Natural killer cell (primary cell): ENCODE measurements at regions not wholly inside any gene's neighbourhood (a gene's known extent, or its start where the extent isn't known, plus 50 kb on each side); places are given as distances from the start of the nearest gene placed in this dataset.

ENCODE experiments used
- ATAC-seq, 3 donors: fragments of 150-1000 bp in 2 of 3; fragments of 200-7000 bp in 1 of 3; cut with Tn5 transposase; 1 replicate in 1 of 3; 2 replicates in 2 of 3; pipeline ENCODE4 v1.10.0; 2021; ENCODE audit warnings: mild to moderate bottlenecking in 2 of 3, moderate library complexity in 2 of 3
- DNase-seq, 2 donors: peaks; one replicate each; pipeline versions ENCODE4 v3.0.0 to v3.0.0-alpha.2; 2013 to 2021; ENCODE audit warnings: mixed read lengths in 1 of 2
- H3K27ac ChIP-seq: one replicate; pipeline ENCODE4 v1.5.1; 2013; ENCODE audit warnings: mild to moderate bottlenecking, low read length
- H3K27me3 ChIP-seq: one replicate; pipeline ENCODE4 v1.6.1; 2013; ENCODE audit warnings: low read length; ENCODE audit not compliant: control insufficient read depth, insufficient read depth
- H3K36me3 ChIP-seq: one replicate; pipeline ENCODE4 v1.6.1; 2013; ENCODE audit warnings: low read length; ENCODE audit not compliant: control insufficient read depth, insufficient read depth
- H3K4me1 ChIP-seq: one replicate; pipeline ENCODE4 v1.6.1; 2013; ENCODE audit warnings: low read length; ENCODE audit not compliant: control insufficient read depth, insufficient read depth
- H3K4me3 ChIP-seq: one replicate; pipeline ENCODE4 v1.5.1; 2013; ENCODE audit warnings: low read length
- H3K9me3 ChIP-seq: one replicate; pipeline ENCODE4 v1.6.1; 2013; ENCODE audit warnings: low read length; ENCODE audit not compliant: control insufficient read depth, insufficient read depth
- H3K27ac Mint-ChIP-seq, 2 donors: one replicate each; pipeline ENCODE4 v1.8.0; 2022; ENCODE audit warnings: mild to moderate bottlenecking in 2 of 2, mixed read lengths in 2 of 2, moderate library complexity in 1 of 2
- H3K27me3 Mint-ChIP-seq, 2 donors: one replicate each; pipeline ENCODE4 v1.8.0; 2022; ENCODE audit warnings: low read depth in 2 of 2, mixed read lengths in 2 of 2
- H3K36me3 Mint-ChIP-seq: one replicate; pipeline ENCODE4 v1.8.0; 2022; ENCODE audit warnings: mixed read lengths
- H3K4me1 Mint-ChIP-seq, 2 donors: one replicate each; pipeline ENCODE4 v1.8.0; 2022; ENCODE audit warnings: mixed read lengths in 2 of 2
- H3K4me3 Mint-ChIP-seq: one replicate; pipeline ENCODE4 v1.8.0; 2022; ENCODE audit warnings: mild to moderate bottlenecking, moderate library complexity, mixed read lengths
- H3K9me3 Mint-ChIP-seq, 2 donors: one replicate each; pipeline ENCODE4 v1.8.0; 2022; ENCODE audit warnings: mixed read lengths in 2 of 2
- WGBS: methylation state at CpG from one replicate; pipeline ENCODE4 v1.1.7; 2013; ENCODE audit warnings: missing lambda C conversion rate; ENCODE audit not compliant: insufficient coverage; 5-methylcytosine and 5-hydroxymethylcytosine counted together
- intact Hi-C: fragments of 100-400 bp; cut with micrococcal nuclease; formaldehyde crosslinking; loops from one replicate; pipeline ENCODE4 v1.14.2; 2022
- TF ChIP-seq, protein P1 (sequence below): fragments of 200-600 bp; IDR thresholded peaks from one replicate; pipeline ENCODE4 v1.8.0; 2022; ENCODE audit warnings: antibody characterized with exemption

DNA sequence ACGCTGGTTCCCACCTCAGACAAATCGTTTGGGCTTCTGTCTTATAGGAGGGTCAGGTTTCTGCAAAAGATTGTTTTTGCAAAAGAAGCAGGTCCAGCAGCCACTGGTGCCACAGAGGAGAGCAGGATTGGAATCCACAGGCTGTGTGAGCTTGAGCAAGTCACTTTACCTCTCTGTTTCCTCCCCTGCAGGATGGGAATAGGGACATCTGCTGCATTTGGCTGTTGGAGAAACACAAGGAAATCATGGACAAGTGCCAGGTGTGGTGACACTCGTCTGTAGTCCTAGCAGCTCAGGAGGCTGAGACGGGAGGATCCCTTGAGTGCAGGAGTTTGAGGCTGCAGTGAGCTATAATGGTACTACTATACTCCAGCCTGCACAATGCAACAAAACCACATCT is 422.6 kb downstream of the MN1 start:
- H3K9me3 ChIP-seq: no peaks in the 10 kb centered on the region
- TF ChIP-seq, protein P1, sequence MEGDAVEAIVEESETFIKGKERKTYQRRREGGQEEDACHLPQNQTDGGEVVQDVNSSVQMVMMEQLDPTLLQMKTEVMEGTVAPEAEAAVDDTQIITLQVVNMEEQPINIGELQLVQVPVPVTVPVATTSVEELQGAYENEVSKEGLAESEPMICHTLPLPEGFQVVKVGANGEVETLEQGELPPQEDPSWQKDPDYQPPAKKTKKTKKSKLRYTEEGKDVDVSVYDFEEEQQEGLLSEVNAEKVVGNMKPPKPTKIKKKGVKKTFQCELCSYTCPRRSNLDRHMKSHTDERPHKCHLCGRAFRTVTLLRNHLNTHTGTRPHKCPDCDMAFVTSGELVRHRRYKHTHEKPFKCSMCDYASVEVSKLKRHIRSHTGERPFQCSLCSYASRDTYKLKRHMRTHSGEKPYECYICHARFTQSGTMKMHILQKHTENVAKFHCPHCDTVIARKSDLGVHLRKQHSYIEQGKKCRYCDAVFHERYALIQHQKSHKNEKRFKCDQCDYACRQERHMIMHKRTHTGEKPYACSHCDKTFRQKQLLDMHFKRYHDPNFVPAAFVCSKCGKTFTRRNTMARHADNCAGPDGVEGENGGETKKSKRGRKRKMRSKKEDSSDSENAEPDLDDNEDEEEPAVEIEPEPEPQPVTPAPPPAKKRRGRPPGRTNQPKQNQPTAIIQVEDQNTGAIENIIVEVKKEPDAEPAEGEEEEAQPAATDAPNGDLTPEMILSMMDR: no peak
- H3K9me3 Mint-ChIP-seq: no peaks in the 10 kb centered on the region
- 82% methylated on average over 4 of the region's 4 CpGs for WGBS
- H3K27me3 Mint-ChIP-seq: peaks cover 10 to 17% of the 10 kb centered on the region in 2 donors
- no peak overlapping the region for H3K4me3 Mint-ChIP-seq
- no peak overlapping the region for H3K27ac ChIP-seq
- H3K36me3 ChIP-seq: no peaks in the 10 kb centered on the region
- no peaks in the 10 kb centered on the region for H3K36me3 Mint-ChIP-seq
- H3K4me1 Mint-ChIP-seq: no peaks in the 10 kb centered on the region
- DNase-seq: no peak
- intact Hi-C loops: no loop called here
- no peak overlapping the region for H3K4me3 ChIP-seq
- ATAC-seq: no peak
- H3K4me1 ChIP-seq: no peaks in the 10 kb centered on the region
- no peak overlapping the region for H3K27ac Mint-ChIP-seq
- no peaks in the 10 kb centered on the region for H3K27me3 ChIP-seq

DNA sequence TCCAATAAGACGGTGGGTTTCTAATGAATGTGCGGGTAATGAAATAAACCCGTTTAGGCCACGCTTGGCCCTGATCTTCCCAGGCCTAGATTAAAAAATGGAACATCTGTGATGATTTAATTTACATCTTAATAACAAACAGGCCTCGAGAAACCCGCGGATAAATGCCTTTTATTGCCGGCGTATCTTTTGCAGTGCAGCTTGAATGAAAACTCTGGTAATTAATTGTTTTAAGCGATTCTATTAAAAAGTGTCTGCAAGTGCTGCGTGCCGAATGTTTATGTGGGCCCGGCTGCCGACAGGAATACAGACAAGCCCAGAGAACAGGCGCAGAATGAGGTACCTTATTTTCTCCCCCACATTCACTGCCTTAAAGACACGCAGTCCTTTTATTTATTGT is 420.7 kb downstream of the MN1 start:
- no peak overlapping the region for H3K27ac ChIP-seq
- H3K4me1 ChIP-seq: no peaks in the 10 kb centered on the region
- WGBS: 92% methylated on average over 16 of the region's 16 CpGs
- H3K4me3 ChIP-seq: no peak overlapping the region
- DNase-seq (no peak), ATAC-seq (no peak)
- H3K27me3 ChIP-seq: no peaks in the 10 kb centered on the region
- H3K36me3 ChIP-seq: no peaks in the 10 kb centered on the region
- H3K9me3 ChIP-seq: no peaks in the 10 kb centered on the region
- no peaks in the 10 kb centered on the region for H3K9me3 Mint-ChIP-seq
- no peak overlapping the region for H3K4me3 Mint-ChIP-seq
- peaks cover 3 to 17% of the 10 kb centered on the region in 2 donors for H3K27me3 Mint-ChIP-seq
- H3K36me3 Mint-ChIP-seq: no peaks in the 10 kb centered on the region
- TF ChIP-seq, protein P1: no peak
- no peak overlapping the region for H3K27ac Mint-ChIP-seq
- intact Hi-C loops: no loop called here
- no peaks in the 10 kb centered on the region for H3K4me1 Mint-ChIP-seq

DNA sequence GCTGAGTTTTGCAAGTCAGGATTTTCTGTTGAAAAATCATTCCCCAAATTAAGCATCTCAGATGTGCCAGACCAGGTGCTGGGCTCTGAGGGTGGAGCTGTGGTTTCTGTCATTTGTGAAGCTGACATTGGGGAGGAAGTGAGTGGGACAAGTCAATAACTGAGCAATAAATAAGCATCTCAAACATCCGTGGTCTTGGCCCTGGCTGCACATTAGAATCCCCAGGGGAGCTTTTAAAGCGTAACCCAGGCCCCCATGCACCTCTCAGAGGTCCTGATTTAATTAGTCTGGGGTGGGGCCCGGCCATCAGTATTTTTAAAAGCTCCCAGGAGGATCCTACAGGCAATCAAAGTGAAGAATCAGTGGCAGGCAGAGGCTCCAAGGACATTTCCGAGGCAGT is 420.0 kb downstream of the MN1 start:
- no peaks in the 10 kb centered on the region for H3K9me3 Mint-ChIP-seq
- no peaks in the 10 kb centered on the region for H3K9me3 ChIP-seq
- H3K36me3 Mint-ChIP-seq: no peaks in the 10 kb centered on the region
- peaks cover 3 to 15% of the 10 kb centered on the region in 2 donors for H3K27me3 Mint-ChIP-seq
- intact Hi-C loops: no loop called here
- H3K4me1 Mint-ChIP-seq: no peaks in the 10 kb centered on the region
- ATAC-seq (no peak), DNase-seq (no peak)
- H3K36me3 ChIP-seq: no peaks in the 10 kb centered on the region
- H3K4me3 Mint-ChIP-seq: no peak overlapping the region
- 39% methylated on average over 4 of the region's 4 CpGs for WGBS
- no peak overlapping the region for H3K27ac ChIP-seq
- TF ChIP-seq, protein P1: no peak
- H3K27me3 ChIP-seq: no peaks in the 10 kb centered on the region
- H3K4me3 ChIP-seq: no peak overlapping the region
- no peaks in the 10 kb centered on the region for H3K4me1 ChIP-seq
- no peak overlapping the region for H3K27ac Mint-ChIP-seq

DNA sequence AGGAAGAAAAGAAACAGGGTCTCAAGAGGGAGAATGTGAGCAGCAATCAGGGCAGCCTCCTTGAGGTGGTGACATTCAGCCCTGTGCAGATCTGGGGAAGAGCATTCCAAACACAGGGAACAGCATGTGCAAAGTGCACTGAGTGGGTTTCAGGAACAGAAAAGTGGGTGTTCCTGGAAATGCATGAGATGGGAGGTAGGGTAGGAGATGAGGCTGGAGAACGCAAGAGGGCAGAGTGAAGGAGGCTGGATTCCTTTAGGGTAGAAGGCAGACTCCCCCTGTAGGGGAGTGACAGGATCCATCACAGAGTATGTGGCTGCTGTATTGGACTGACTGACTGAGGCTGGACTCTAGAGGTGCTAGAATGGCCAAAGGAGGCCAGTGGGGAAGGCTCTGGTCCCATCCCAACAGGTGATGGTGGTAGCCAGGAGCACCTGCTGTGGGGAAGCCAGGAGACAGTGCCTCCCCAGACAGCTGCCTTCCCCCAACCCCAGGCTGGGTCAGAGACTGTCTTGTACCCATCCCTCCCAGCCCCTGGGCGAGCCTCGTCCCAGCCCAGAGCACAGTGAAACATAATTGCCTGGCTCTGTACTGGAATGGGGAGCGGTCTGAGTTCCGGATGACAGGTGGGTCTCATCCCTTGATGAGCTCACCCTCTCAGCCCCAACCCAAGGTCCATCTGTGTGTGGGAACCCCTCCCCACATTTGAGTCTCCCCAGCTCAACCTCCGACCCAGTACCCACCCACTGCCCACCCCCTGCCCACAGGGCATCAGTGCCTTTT is 419.4 kb downstream of the MN1 start:
- Histone ChIP-seq H3K36me3 (no peaks in the 10 kb centered on the region), H3K9me3 (no peaks in the 10 kb centered on the region), H3K27ac (no peak overlapping the region), H3K27me3 (no peaks in the 10 kb centered on the region), H3K4me1 (no peaks in the 10 kb centered on the region), H3K4me3 (no peak overlapping the region)
- WGBS: 80% methylated on average over 6 of the region's 6 CpGs
- TF ChIP-seq, protein P1: no peak
- DNase-seq: no peak
- H3K4me3 Mint-ChIP-seq: no peak overlapping the region
- peaks cover 3 to 10% of the 10 kb centered on the region in 2 donors for H3K27me3 Mint-ChIP-seq
- no peaks in the 10 kb centered on the region for H3K36me3 Mint-ChIP-seq
- ATAC-seq: no peak
- H3K27ac Mint-ChIP-seq: no peak overlapping the region
- intact Hi-C loops: no loop called here
- H3K9me3 Mint-ChIP-seq: no peaks in the 10 kb centered on the region
- no peaks in the 10 kb centered on the region for H3K4me1 Mint-ChIP-seq
